GM19023 (cell line): ENCODE measurements at regions not wholly inside any gene's neighbourhood (a gene's known extent, or its start where the extent isn't known, plus 50 kb on each side); places are given as distances from the start of the nearest gene placed in this dataset.

Experiments used
- ATAC-seq: cut with Tn5 transposase; IDR thresholded peaks from one replicate; pipeline ENCODE4 v1.9.1; 2021; ENCODE audit warnings: mild to moderate bottlenecking, moderate library complexity; ENCODE audit not compliant: unreplicated experiment

GRCh38 chr14:87879389-87879788 lies 113.6 kb downstream of the GALC start:
- ATAC-seq: no peak

- ATAC-seq: no peak
Observed at GRCh38 chr14:87878959-87879358, 114.0 kb downstream of the GALC start.

- ATAC-seq: no peak
Observed at GRCh38 chr14:87877877-87878276, 115.1 kb downstream of the GALC start.

- no peak for ATAC-seq
Observed at GRCh38 chr14:87874676-87875075, 118.3 kb downstream of the GALC start.

- no peak for ATAC-seq
Observed at GRCh38 chr14:87873741-87874140, 119.2 kb downstream of the GALC start.

GRCh38 chr14:87869619-87870583 lies 123.1 kb downstream of the GALC start:
- ATAC-seq: no peak

GRCh38 chr14:87868920-87869319 lies 124.1 kb downstream of the GALC start:
- ATAC-seq: no peak

GRCh38 chr14:87866116-87866515 lies 126.9 kb downstream of the GALC start:
- ATAC-seq: no peak

GRCh38 chr14:87864356-87865270 lies 128.4 kb downstream of the GALC start:
- ATAC-seq: no peak

GRCh38 chr14:87863047-87863446 lies 129.9 kb downstream of the GALC start:
- ATAC-seq: no peak

GRCh38 chr14:87852107-87852506 lies 140.9 kb downstream of the GALC start:
- ATAC-seq: no peak

- no peak for ATAC-seq
Observed at GRCh38 chr14:87851190-87851589, 141.8 kb downstream of the GALC start.

- ATAC-seq: no peak
Observed at GRCh38 chr14:87847216-87847755, 145.7 kb downstream of the GALC start.

GRCh38 chr14:87840906-87841305 lies 152.1 kb downstream of the GALC start:
- no peak for ATAC-seq

- no peak for ATAC-seq
Observed at GRCh38 chr14:87838931-87839330, 154.1 kb downstream of the GALC start.

GRCh38 chr14:87837296-87837695 lies 155.7 kb downstream of the GALC start:
- ATAC-seq: no peak

- ATAC-seq: no peak
Observed at GRCh38 chr14:87834594-87834993, 158.4 kb downstream of the GALC start.

- no peak for ATAC-seq
Observed at GRCh38 chr14:87833026-87833425, 160.0 kb downstream of the GALC start.

- ATAC-seq: no peak
Observed at GRCh38 chr14:87830443-87831096, 162.4 kb downstream of the GALC start.

GRCh38 chr14:87829543-87829942 lies 163.4 kb downstream of the GALC start:
- ATAC-seq: no peak

GRCh38 chr14:87824266-87824665 lies 168.7 kb downstream of the GALC start:
- ATAC-seq: no peak
